Activated T-cell treated with anti-CD3 and anti-CD28 coated beads, Interleukin-2, amount 50 U/mL, for 48 hours (primary cell): ENCODE measurements at regions not wholly inside any gene's neighbourhood (a gene's known extent, or its start where the extent isn't known, plus 50 kb on each side); places are given as distances from the start of the nearest gene placed in this dataset.

Experiments used
- DNase-seq, 2 experiments: peaks; one replicate each; pipeline ENCODE4 v3.0.0-alpha.2; 2020

- no peak for DNase-seq
Observed at GRCh38 chr12:30074916-30075315, 291.2 kb upstream of the TMTC1 start.

- DNase-seq = no peak
Observed at GRCh38 chr12:30072824-30073223, 289.1 kb upstream of the TMTC1 start.

- DNase-seq = no peak
Observed at GRCh38 chr12:30067146-30067545, 283.4 kb upstream of the TMTC1 start.

- DNase-seq = no peak
Observed at GRCh38 chr12:30064906-30065305, 281.2 kb upstream of the TMTC1 start.

GRCh38 chr12:30063435-30063945 lies 279.7 kb upstream of the TMTC1 start:
- DNase-seq = no peak

- DNase-seq = no peak
Observed at GRCh38 chr12:30048371-30048770, 264.6 kb upstream of the TMTC1 start.

- DNase-seq = no peak
Observed at GRCh38 chr12:30047516-30048254, 263.9 kb upstream of the TMTC1 start.

GRCh38 chr12:30046376-30046775 lies 262.6 kb upstream of the TMTC1 start:
- DNase-seq = no peak

- no peak for DNase-seq
Observed at GRCh38 chr12:30045171-30045570, 261.4 kb upstream of the TMTC1 start.

GRCh38 chr12:30044206-30044605 lies 260.5 kb upstream of the TMTC1 start:
- DNase-seq = no peak

- DNase-seq = no peak
Observed at GRCh38 chr12:30043151-30043847, 259.6 kb upstream of the TMTC1 start.

GRCh38 chr12:30041096-30041495 lies 257.4 kb upstream of the TMTC1 start:
- DNase-seq = no peak

GRCh38 chr12:30030693-30031374 lies 247.1 kb upstream of the TMTC1 start:
- DNase-seq = no peak

GRCh38 chr12:30026621-30027234 lies 243.0 kb upstream of the TMTC1 start:
- no peak for DNase-seq

- no peak for DNase-seq
Observed at GRCh38 chr12:30025317-30025716, 241.6 kb upstream of the TMTC1 start.

- no peak for DNase-seq
Observed at GRCh38 chr12:30023186-30023585, 239.4 kb upstream of the TMTC1 start.

- DNase-seq = no peak
Observed at GRCh38 chr12:30021051-30021833, 237.5 kb upstream of the TMTC1 start.

- DNase-seq = no peak
Observed at GRCh38 chr12:30019366-30020140, 235.8 kb upstream of the TMTC1 start.

GRCh38 chr12:30016540-30017055 lies 232.9 kb upstream of the TMTC1 start:
- DNase-seq = no peak

GRCh38 chr12:30015631-30016337 lies 232.0 kb upstream of the TMTC1 start:
- no peak for DNase-seq

- DNase-seq = no peak
Observed at GRCh38 chr12:30014991-30015390, 231.2 kb upstream of the TMTC1 start.
